Bronchial epithelial cell (primary cell): ENCODE measurements at regions not wholly inside any gene's neighbourhood (a gene's known extent, or its start where the extent isn't known, plus 50 kb on each side); places are given as distances from the start of the nearest gene placed in this dataset.

Experiments used
- DNase-seq: peaks from one replicate; pipeline ENCODE4 v3.0.0-alpha.2; 2010; ENCODE audit warnings: low read depth
- FAIRE-seq: peaks from 2 replicates; lab custom pipeline; 2011; peaks lifted over from hg19 to GRCh38; lab: Jason Lieb, UNC
- H3K27me3 ChIP-seq: 2 replicates; pipeline ENCODE4 v1.5.1; 2011; ENCODE audit warnings: low read length; ENCODE audit not compliant: control insufficient read depth, insufficient read depth
- H3K36me3 ChIP-seq: 2 replicates; pipeline ENCODE4 v1.5.1; 2011; ENCODE audit warnings: low read length; ENCODE audit not compliant: control insufficient read depth, insufficient read depth
- H3K4me3 ChIP-seq: 2 replicates; pipeline ENCODE4 v1.5.1; 2011; ENCODE audit warnings: mild to moderate bottlenecking, low read depth, low read length, control low read depth
- CTCF ChIP-seq: IDR thresholded peaks from 2 replicates; pipeline ENCODE4 v1.5.1; 2011; ENCODE audit warnings: mild to moderate bottlenecking, moderate library complexity, low read length, control low read depth, inconsistent platforms; ENCODE audit not compliant: insufficient read depth, severe bottlenecking

- FAIRE-seq = no peak
Observed at GRCh38 chr4:126843492-126844067, 789.2 kb upstream of the INTU start.

GRCh38 chr4:126850286-126850685, 782.5 kb upstream of the INTU start:
- DNase-seq = peak; percentile 98
- no peak for TF ChIP-seq CTCF
- Histone ChIP-seq H3K4me3 (no peak overlapping the region), H3K27me3 (no peaks in the 10 kb centered on the region), H3K36me3 (no peaks in the 10 kb centered on the region)
- FAIRE-seq = peak; percentile 83

More at GRCh38 chr4:126843492-126844067, 789.2 kb upstream of the INTU start:
- Histone ChIP-seq H3K36me3 (no peaks in the 10 kb centered on the region), H3K27me3 (no peaks in the 10 kb centered on the region), H3K4me3 (no peak overlapping the region)
- no peak for DNase-seq
- TF ChIP-seq CTCF = no peak

GRCh38 chr4:126851391-126851790, 781.4 kb upstream of the INTU start:
- DNase-seq = no peak
- no peaks in the 10 kb centered on the region for H3K27me3 ChIP-seq
- H3K36me3 ChIP-seq = no peaks in the 10 kb centered on the region
- TF ChIP-seq CTCF = no peak
- FAIRE-seq = no peak
- H3K4me3 ChIP-seq = no peak overlapping the region

- Histone ChIP-seq H3K27me3 (no peaks in the 10 kb centered on the region), H3K4me3 (no peak overlapping the region), H3K36me3 (no peaks in the 10 kb centered on the region)
- FAIRE-seq (no peak), DNase-seq (no peak)
- TF ChIP-seq CTCF = no peak
Observed at GRCh38 chr4:126853715-126854114, 779.0 kb upstream of the INTU start.

GRCh38 chr4:126856906-126857305, 775.9 kb upstream of the INTU start:
- Histone ChIP-seq H3K27me3 (no peaks in the 10 kb centered on the region), H3K36me3 (no peaks in the 10 kb centered on the region), H3K4me3 (no peak overlapping the region)
- TF ChIP-seq CTCF = no peak
- FAIRE-seq = no peak
- DNase-seq = peak; percentile 34

GRCh38 chr4:126859314-126859713, 773.4 kb upstream of the INTU start:
- Histone ChIP-seq H3K27me3 (no peaks in the 10 kb centered on the region), H3K36me3 (no peaks in the 10 kb centered on the region), H3K4me3 (no peak overlapping the region)
- no peak for TF ChIP-seq CTCF
- DNase-seq (no peak), FAIRE-seq (no peak)
